ENCODE measurements at regions not wholly inside any gene's neighbourhood (a gene's known extent, or its start where the extent isn't known, plus 50 kb on each side); places are given as distances from the start of the nearest gene placed in this dataset.

DNA sequence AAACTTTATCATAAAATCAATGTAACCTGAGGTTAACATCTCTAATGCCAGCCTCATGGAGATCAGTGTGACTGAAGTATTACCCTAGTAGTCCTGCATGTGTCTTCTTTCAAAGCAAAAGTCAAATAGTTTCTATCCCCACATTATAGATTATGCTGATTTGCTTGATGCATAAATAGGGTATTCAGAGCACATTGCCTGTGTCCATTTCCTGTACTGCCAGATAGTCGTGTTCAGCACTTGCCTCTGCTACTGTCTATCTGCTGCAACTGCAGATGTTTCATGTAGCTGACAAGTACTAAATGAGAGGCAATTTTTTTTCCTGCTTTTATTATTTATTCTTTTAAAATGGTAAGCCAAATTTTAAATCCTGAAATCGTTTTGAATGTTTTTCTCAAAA, 348.7 kb downstream of the CHRM3 start:
- no peak for DNase-seq (ENCODE audit: low read depth)
- TF ChIP-seq, protein P1, sequence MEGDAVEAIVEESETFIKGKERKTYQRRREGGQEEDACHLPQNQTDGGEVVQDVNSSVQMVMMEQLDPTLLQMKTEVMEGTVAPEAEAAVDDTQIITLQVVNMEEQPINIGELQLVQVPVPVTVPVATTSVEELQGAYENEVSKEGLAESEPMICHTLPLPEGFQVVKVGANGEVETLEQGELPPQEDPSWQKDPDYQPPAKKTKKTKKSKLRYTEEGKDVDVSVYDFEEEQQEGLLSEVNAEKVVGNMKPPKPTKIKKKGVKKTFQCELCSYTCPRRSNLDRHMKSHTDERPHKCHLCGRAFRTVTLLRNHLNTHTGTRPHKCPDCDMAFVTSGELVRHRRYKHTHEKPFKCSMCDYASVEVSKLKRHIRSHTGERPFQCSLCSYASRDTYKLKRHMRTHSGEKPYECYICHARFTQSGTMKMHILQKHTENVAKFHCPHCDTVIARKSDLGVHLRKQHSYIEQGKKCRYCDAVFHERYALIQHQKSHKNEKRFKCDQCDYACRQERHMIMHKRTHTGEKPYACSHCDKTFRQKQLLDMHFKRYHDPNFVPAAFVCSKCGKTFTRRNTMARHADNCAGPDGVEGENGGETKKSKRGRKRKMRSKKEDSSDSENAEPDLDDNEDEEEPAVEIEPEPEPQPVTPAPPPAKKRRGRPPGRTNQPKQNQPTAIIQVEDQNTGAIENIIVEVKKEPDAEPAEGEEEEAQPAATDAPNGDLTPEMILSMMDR (IDR thresholded peaks at IDR 0.05; ENCODE audit: insufficient read depth, low read depth, low read length, missing control alignments) = no peak
- no peak overlapping the region for H3K4me3 ChIP-seq (ENCODE audit: low read depth, low read length)

DNA sequence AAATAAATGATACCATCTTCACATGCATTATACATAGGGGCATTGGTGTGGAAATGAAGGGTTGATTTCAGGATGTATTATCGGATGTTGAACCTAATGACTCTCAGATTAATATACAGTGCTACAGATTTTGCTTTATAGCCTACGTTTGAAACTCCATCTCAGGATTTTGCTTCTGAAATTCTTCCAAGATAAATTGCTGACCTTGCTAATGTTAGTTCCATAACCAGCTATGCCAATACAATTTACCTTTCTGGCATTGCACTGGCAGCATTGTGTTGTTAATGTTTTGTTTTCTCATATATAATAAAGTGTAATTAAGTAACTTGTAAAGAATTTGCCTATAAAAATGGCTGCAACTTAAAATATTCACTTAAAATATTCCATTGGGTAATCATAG, 350.1 kb downstream of the CHRM3 start:
- no peak overlapping the region for H3K4me3 ChIP-seq (ENCODE audit: low read depth, low read length)
- TF ChIP-seq, protein P1 (IDR thresholded peaks at IDR 0.05; ENCODE audit: insufficient read depth, low read depth, low read length, missing control alignments) = no peak
- DNase-seq (ENCODE audit: low read depth) = no peak

DNA sequence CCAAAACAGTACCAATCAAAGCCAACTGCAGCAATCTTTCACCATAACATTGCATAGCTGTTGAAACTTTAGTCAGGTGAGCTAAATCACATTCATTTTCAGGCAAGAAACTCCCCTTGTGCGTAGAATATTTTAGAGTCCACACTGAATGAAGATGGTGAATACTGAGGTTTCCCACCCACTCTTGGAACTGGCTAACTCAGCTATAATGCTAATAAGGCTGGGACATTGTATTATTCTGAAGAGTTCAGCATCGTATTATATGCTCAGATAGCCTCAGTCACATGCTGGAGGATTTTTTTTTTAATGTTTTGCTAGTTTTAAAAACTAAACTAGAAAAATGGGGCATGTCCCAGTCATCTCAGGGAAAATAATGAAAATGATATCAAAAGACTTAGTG, 352.3 kb upstream of the FMN2 start:
- TF ChIP-seq, protein P1 (IDR thresholded peaks at IDR 0.05; ENCODE audit: insufficient read depth, low read depth, low read length, missing control alignments) = no peak
- no peak for DNase-seq (ENCODE audit: low read depth)
- H3K4me3 ChIP-seq (ENCODE audit: low read depth, low read length) = no peak overlapping the region

DNA sequence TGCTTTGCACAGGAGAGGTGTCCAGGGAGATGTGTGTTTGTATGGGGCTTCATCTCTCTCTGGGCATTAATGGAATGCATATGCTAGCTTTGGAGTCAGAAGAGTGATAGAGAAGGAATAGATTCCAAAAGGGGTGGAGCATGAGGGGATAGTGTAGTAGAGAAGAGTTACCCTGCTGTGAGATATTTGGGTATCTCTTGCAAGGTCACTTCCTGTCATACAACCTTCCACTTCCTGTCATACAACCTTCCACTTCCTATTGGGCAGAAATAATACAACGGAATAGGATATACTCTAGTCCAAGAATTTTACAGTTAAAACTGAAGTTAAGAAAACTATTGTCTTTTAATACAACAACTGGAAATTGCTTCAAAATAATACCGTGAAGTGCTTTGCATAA, 351.8 kb upstream of the FMN2 start:
- no peak for DNase-seq (ENCODE audit: low read depth)
- no peak overlapping the region for H3K4me3 ChIP-seq (ENCODE audit: low read depth, low read length)
- TF ChIP-seq, protein P1 (IDR thresholded peaks at IDR 0.05; ENCODE audit: insufficient read depth, low read depth, low read length, missing control alignments) = no peak

DNA sequence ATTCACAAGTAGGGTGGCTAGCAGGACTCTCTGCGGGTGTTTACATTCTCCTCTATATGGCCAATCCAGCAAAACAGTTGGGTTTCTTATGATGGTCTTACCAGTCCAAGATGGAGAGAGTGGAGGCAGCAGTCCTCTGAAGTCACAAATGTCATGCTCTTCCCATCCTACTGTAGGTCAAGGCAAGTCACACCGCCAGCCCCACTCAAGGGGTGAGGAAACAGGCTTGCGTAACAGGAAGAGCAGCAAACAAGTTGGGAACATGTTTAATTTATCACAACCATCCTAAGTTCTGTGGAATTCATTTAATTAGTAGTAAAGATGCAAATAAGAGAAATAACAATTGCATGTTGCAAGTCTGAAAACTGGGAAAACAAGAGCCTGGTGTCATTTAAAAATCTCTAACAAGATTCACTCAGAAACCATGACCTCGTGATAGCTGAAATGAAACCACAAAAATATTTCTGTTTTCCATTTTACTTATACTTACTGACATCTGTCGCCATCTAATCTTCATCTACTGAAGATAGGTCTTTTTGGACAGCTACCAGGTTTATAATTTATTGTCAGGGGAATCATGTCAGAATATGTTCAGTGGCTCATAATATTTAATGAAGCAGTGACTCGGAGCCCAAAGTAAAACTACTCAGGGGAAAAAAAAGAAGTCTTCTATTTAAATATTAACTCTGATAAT, 349.1 kb upstream of the FMN2 start:
- TF ChIP-seq, protein P1 (IDR thresholded peaks at IDR 0.05; ENCODE audit: insufficient read depth, low read depth, low read length, missing control alignments) = no peak
- DNase-seq (ENCODE audit: low read depth) = no peak
- H3K4me3 ChIP-seq (ENCODE audit: low read depth, low read length) = no peak overlapping the region

DNA sequence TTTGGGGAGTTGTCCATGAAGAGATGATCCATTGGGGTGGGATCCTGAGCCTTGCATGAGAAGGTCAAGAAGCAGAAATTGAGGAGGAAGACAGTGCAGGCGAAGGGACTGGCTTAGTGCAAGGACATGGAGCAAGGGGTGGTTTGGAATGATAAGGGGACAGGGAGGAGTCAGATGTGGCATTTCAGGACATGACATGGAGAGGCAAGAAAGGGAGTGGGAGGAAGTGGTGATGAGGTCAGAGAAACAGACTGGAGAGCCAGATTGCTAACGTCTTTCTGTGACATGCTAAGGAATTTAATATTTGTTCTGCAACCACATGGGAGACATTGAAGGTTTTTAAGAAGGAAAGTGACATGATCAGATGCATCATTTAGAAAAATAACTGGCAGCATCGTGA, 346.8 kb upstream of the FMN2 start:
- DNase-seq (ENCODE audit: low read depth) = no peak
- TF ChIP-seq, protein P1 (IDR thresholded peaks at IDR 0.05; ENCODE audit: insufficient read depth, low read depth, low read length, missing control alignments) = no peak
- no peak overlapping the region for H3K4me3 ChIP-seq (ENCODE audit: low read depth, low read length)
